Mesothelial cell of epicardium (in vitro differentiated cells): ENCODE measurements at regions not wholly inside any gene's neighbourhood (a gene's known extent, or its start where the extent isn't known, plus 50 kb on each side); places are given as distances from the start of the nearest gene placed in this dataset.

Experiments used
- DNase-seq, 2 experiments: peaks; one replicate each; pipeline ENCODE4 v3.0.0; 2021; ENCODE audit warnings: low spot score in 2 of 2; ENCODE audit not compliant: unreplicated experiment in 2 of 2
- H3K27ac Mint-ChIP-seq: 2 replicates; pipeline ENCODE4 v1.8.0; 2021; ENCODE audit warnings: mixed read lengths
- H3K27me3 Mint-ChIP-seq: 2 replicates; pipeline ENCODE4 v1.8.0; 2021; ENCODE audit warnings: low read depth, mixed read lengths
- H3K36me3 Mint-ChIP-seq: 2 replicates; pipeline ENCODE4 v1.8.0; 2021; ENCODE audit warnings: mixed read lengths
- H3K4me1 Mint-ChIP-seq: 2 replicates; pipeline ENCODE4 v1.8.0; 2021; ENCODE audit warnings: mixed read lengths
- H3K4me3 Mint-ChIP-seq: 2 replicates; pipeline ENCODE4 v1.8.0; 2021; ENCODE audit warnings: mild to moderate bottlenecking, moderate library complexity, mixed read lengths
- H3K9me3 Mint-ChIP-seq: 2 replicates; pipeline ENCODE4 v1.8.0; 2021; ENCODE audit warnings: mixed read lengths
- TF ChIP-seq, protein P1 (sequence below): fragments of 200-600 bp; sonication (generic); IDR thresholded peaks from one replicate; pipeline ENCODE4 v1.5.0; 2021; ENCODE audit warnings: antibody characterized with exemption; ENCODE audit not compliant: unreplicated experiment

DNA sequence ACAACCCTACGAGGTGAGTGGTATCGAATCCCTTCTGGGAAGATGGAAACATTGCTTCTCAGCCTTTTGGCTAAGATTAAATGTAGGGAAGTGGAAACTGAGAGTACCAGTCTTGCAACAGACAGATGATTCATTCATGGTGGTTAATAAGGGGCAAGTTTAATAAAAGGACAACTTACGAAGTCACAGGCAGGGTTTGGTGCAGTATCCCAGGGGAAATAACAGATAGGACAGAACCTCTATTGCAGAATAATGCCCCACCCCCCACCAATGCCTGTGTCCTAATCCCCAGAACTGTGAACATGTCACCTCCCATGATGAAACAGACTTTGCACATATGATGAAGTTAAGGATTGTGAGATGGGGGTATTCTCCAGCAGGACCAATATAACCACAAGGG is 212.5 kb downstream of the TBX5 start:
- Mint-ChIP-seq H3K9me3 (peaks cover 13% of the 10 kb centered on the region), H3K27ac (no peak overlapping the region), H3K27me3 (peaks cover 75% of the 10 kb centered on the region), H3K4me3 (no peak overlapping the region), H3K36me3 (no peaks in the 10 kb centered on the region), H3K4me1 (no peaks in the 10 kb centered on the region)
- no peak for DNase-seq
- TF ChIP-seq, protein P1, sequence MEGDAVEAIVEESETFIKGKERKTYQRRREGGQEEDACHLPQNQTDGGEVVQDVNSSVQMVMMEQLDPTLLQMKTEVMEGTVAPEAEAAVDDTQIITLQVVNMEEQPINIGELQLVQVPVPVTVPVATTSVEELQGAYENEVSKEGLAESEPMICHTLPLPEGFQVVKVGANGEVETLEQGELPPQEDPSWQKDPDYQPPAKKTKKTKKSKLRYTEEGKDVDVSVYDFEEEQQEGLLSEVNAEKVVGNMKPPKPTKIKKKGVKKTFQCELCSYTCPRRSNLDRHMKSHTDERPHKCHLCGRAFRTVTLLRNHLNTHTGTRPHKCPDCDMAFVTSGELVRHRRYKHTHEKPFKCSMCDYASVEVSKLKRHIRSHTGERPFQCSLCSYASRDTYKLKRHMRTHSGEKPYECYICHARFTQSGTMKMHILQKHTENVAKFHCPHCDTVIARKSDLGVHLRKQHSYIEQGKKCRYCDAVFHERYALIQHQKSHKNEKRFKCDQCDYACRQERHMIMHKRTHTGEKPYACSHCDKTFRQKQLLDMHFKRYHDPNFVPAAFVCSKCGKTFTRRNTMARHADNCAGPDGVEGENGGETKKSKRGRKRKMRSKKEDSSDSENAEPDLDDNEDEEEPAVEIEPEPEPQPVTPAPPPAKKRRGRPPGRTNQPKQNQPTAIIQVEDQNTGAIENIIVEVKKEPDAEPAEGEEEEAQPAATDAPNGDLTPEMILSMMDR = no peak

GRCh38 chr12:114192549-114192948 is 213.4 kb downstream of the TBX5 start:
- TF ChIP-seq, protein P1 = no peak

DNA sequence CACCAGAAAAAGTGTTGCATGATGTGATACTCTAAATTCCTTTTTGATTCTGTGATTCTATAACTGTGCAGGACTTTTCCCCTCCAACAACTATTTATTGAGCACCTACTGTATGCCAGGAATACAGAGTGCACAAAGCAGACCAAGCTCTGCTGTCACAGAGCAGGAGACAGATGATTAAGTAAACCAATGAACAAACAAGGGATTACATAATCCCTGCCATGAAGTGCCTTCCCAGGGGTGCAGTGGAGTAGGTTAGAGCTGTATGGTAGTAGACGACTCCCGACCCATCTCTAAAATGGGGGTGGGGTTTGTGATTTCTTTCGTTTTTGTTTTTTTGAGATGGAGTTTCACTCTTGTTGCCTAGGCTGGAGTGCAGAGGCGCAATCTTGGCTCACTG is 213.9 kb downstream of the TBX5 start:
- Mint-ChIP-seq H3K36me3 (no peaks in the 10 kb centered on the region), H3K4me3 (no peak overlapping the region), H3K9me3 (peaks cover 9% of the 10 kb centered on the region), H3K27me3 (peaks cover 76% of the 10 kb centered on the region), H3K4me1 (no peaks in the 10 kb centered on the region), H3K27ac (no peak overlapping the region)
- no peak for DNase-seq
- TF ChIP-seq, protein P1 = no peak

More at GRCh38 chr12:114192549-114192948, 213.4 kb downstream of the TBX5 start:
- Mint-ChIP-seq H3K4me1 (no peaks in the 10 kb centered on the region), H3K27me3 (peaks cover 75% of the 10 kb centered on the region), H3K27ac (no peak overlapping the region), H3K4me3 (no peak overlapping the region), H3K36me3 (no peaks in the 10 kb centered on the region), H3K9me3 (peaks cover 9% of the 10 kb centered on the region)
- DNase-seq = no peak

DNA sequence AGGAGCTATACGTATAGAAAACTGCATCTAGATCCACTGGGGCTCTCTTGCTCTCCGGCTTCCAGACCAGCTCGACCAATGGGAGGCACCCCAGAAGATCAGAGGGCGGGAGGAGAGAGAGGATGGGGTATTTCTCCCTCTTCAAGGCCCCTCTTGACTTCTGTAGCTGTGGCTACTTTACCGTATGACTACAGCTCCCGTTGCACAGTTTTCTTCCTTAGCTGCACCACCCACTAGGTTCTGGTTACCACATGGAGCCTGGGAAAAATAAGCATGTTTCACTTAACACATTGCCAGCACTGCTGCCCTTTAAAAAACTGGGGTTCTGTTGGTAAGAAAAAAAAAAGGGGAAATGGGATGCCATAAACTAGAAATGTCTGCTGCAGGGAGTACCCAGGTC is 214.4 kb downstream of the TBX5 start:
- H3K4me1 Mint-ChIP-seq = no peaks in the 10 kb centered on the region
- DNase-seq = no peak
- TF ChIP-seq, protein P1 = no peak
- no peak overlapping the region for H3K27ac Mint-ChIP-seq
- no peaks in the 10 kb centered on the region for H3K36me3 Mint-ChIP-seq
- peaks cover 75% of the 10 kb centered on the region for H3K27me3 Mint-ChIP-seq
- H3K9me3 Mint-ChIP-seq = peaks cover 9% of the 10 kb centered on the region
- no peak overlapping the region for H3K4me3 Mint-ChIP-seq

GRCh38 chr12:114190971-114191370 is 215.0 kb downstream of the TBX5 start:
- Mint-ChIP-seq H3K4me3 (no peak overlapping the region), H3K27ac (no peak overlapping the region), H3K4me1 (peaks cover 5% of the 10 kb centered on the region), H3K27me3 (peaks cover 75% of the 10 kb centered on the region), H3K9me3 (peaks cover 9% of the 10 kb centered on the region), H3K36me3 (no peaks in the 10 kb centered on the region)
- DNase-seq = no peak
- TF ChIP-seq, protein P1 = no peak

- H3K9me3 Mint-ChIP-seq = peaks cover 9% of the 10 kb centered on the region
- H3K36me3 Mint-ChIP-seq = no peaks in the 10 kb centered on the region
- H3K4me3 Mint-ChIP-seq = no peak overlapping the region
- TF ChIP-seq, protein P1 = no peak
- no peak for DNase-seq
- peaks cover 75% of the 10 kb centered on the region for H3K27me3 Mint-ChIP-seq
- no peak overlapping the region for H3K27ac Mint-ChIP-seq
- peaks cover 5% of the 10 kb centered on the region for H3K4me1 Mint-ChIP-seq
Measured at GRCh38 chr12:114189266-114189665, 216.7 kb downstream of the TBX5 start.
